Suprapubic skin (tissue), 3 donors: ENCODE measurements at regions not wholly inside any gene's neighbourhood (a gene's known extent, or its start where the extent isn't known, plus 50 kb on each side); places are given as distances from the start of the nearest gene placed in this dataset.

Experiments
- CTCF ChIP-seq, 2 donors: fragments of 200-600 bp in 1 of 2; fragments of 450-650 bp in 1 of 2; sonication (generic) in 1 of 2; IDR thresholded peaks; one replicate each; pipeline ENCODE4 v1.5.1; 2016 to 2019; ENCODE audit warnings: antibody characterized with exemption in 2 of 2, mild to moderate bottlenecking in 1 of 2, moderate library complexity in 1 of 2
- EP300 ChIP-seq: sonication (generic); formaldehyde crosslinking; IDR thresholded peaks from one replicate; pipeline ENCODE4 v1.6.1; 2017; ENCODE audit warnings: antibody characterized with exemption

GRCh38 chr1:224502459-224503160 is 68.0 kb upstream of the WDR26 start:
- TF ChIP-seq CTCF (IDR thresholded peaks at IDR 0.05), result no peak
- TF ChIP-seq EP300, result no peak
